ENCODE measurements at regions not wholly inside any gene's neighbourhood (a gene's known extent, or its start where the extent isn't known, plus 50 kb on each side); places are given as distances from the start of the nearest gene placed in this dataset.
"Not testable (repeated sequence)": the region's sequence is repeated elsewhere in the genome, so short reads cannot be mapped to it uniquely, and the experiment has no call there.

GRCh38 chr5:102154791-102155605 lies 141.1 kb downstream of the SLCO4C1 start:
- DNase-seq, result not testable (repeated sequence)

- DNase-seq, result no peak
These were observed 141.8 kb downstream of the SLCO4C1 start for GRCh38 chr5:102154291-102154690.

GRCh38 chr5:102153003-102153759 lies 142.9 kb downstream of the SLCO4C1 start:
- DNase-seq, result peak; percentile 67

- DNase-seq, result no peak
These were observed 157.1 kb downstream of the SLCO4C1 start for GRCh38 chr5:102139029-102139428.

GRCh38 chr5:102138243-102138653 lies 157.8 kb downstream of the SLCO4C1 start:
- DNase-seq, result no peak

- no peak for DNase-seq
These were observed 165.2 kb downstream of the SLCO4C1 start for GRCh38 chr5:102130890-102131289.

- DNase-seq, result no peak
These were observed 165.7 kb downstream of the SLCO4C1 start for GRCh38 chr5:102130386-102130785.

GRCh38 chr5:102119252-102119651 lies 176.8 kb downstream of the SLCO4C1 start:
- DNase-seq, result no peak

GRCh38 chr5:102115736-102116135 lies 180.3 kb downstream of the SLCO4C1 start:
- no peak for DNase-seq

- no peak for DNase-seq
These were observed 181.5 kb downstream of the SLCO4C1 start for GRCh38 chr5:102114525-102115069.

GRCh38 chr5:102107865-102108264 lies 188.2 kb downstream of the SLCO4C1 start:
- DNase-seq, result no peak

- DNase-seq, result no peak
These were observed 189.5 kb downstream of the SLCO4C1 start for GRCh38 chr5:102106599-102106998.

- DNase-seq, result no peak
These were observed 196.2 kb downstream of the SLCO4C1 start for GRCh38 chr5:102099766-102100331.

GRCh38 chr5:102099083-102099482 lies 197.0 kb downstream of the SLCO4C1 start:
- not testable (repeated sequence) for DNase-seq

- not testable (repeated sequence) for DNase-seq
These were observed 197.5 kb downstream of the SLCO4C1 start for GRCh38 chr5:102098606-102099005.

GRCh38 chr5:102090770-102091169 lies 205.3 kb downstream of the SLCO4C1 start:
- peak; percentile 13 for DNase-seq

- DNase-seq, result no peak
These were observed 206.2 kb downstream of the SLCO4C1 start for GRCh38 chr5:102089883-102090282.

- DNase-seq, result no peak
These were observed 208.2 kb downstream of the SLCO4C1 start for GRCh38 chr5:102087906-102088305.

GRCh38 chr5:102080288-102080687 lies 215.8 kb downstream of the SLCO4C1 start:
- DNase-seq, result no peak

GRCh38 chr5:102077920-102078319 lies 218.2 kb downstream of the SLCO4C1 start:
- no peak for DNase-seq

- DNase-seq, result no peak
These were observed 226.1 kb downstream of the SLCO4C1 start for GRCh38 chr5:102069974-102070373.

GRCh38 chr5:102068870-102069269 lies 227.2 kb downstream of the SLCO4C1 start:
- DNase-seq, result no peak

GRCh38 chr5:102049517-102049916 lies 246.6 kb downstream of the SLCO4C1 start:
- DNase-seq, result peak; percentile 17
